GM23338 (cell line): ENCODE measurements at regions not wholly inside any gene's neighbourhood (a gene's known extent, or its start where the extent isn't known, plus 50 kb on each side); places are given as distances from the start of the nearest gene placed in this dataset.

Source experiments
- ATAC-seq: fragments of 200-7000 bp; cut with Tn5 transposase; 3 replicates; pipeline ENCODE4 v1.9.1; 2020
- DNase-seq: peaks from one replicate; pipeline ENCODE4 v3.0.0-alpha.2; 2015; ENCODE audit warnings: low spot score
- H2AFZ ChIP-seq: fragments of 200-600 bp; sonication (generic); 2 replicates; pipeline ENCODE4 v1.8.0; 2016; ENCODE audit warnings: antibody characterized with exemption, mild to moderate bottlenecking, moderate library complexity
- H3F3A ChIP-seq: fragments of 200-600 bp; sonication (generic); replicated peaks from 2 replicates; pipeline ENCODE4 v1.8.0; 2017; ENCODE audit warnings: antibody characterized with exemption, mixed run types, low read depth
- H3K27ac ChIP-seq: fragments of 200-600 bp; sonication (generic); 2 replicates; pipeline ENCODE4 v1.6.1; 2016; ENCODE audit warnings: low read depth
- H3K27me3 ChIP-seq: fragments of 200-600 bp; sonication (generic); 2 replicates; pipeline ENCODE4 v1.8.0; 2016; ENCODE audit warnings: mild to moderate bottlenecking, mixed run types, moderate library complexity; ENCODE audit not compliant: insufficient read depth
- H3K36me3 ChIP-seq: fragments of 200-600 bp; sonication (generic); 2 replicates; pipeline ENCODE4 v1.8.0; 2016; ENCODE audit warnings: mild to moderate bottlenecking; ENCODE audit not compliant: insufficient read depth
- H3K4me1 ChIP-seq: fragments of 200-600 bp; sonication (generic); 2 replicates; pipeline ENCODE4 v1.8.0; 2016; ENCODE audit warnings: mild to moderate bottlenecking, moderate library complexity; ENCODE audit not compliant: insufficient read depth
- H3K4me2 ChIP-seq: fragments of 200-600 bp; sonication (generic); 2 replicates; pipeline ENCODE4 v1.7.1; 2017; ENCODE audit warnings: mixed run types
- H3K4me3 ChIP-seq: fragments of 200-600 bp; sonication (generic); 2 replicates; pipeline ENCODE4 v1.6.1; 2016; ENCODE audit warnings: mixed run types
- H3K79me2 ChIP-seq: fragments of 200-600 bp; sonication (generic); replicated peaks from 2 replicates; pipeline ENCODE4 v1.8.0; 2017; ENCODE audit warnings: mild to moderate bottlenecking; ENCODE audit not compliant: insufficient read depth
- H3K9me2 ChIP-seq: fragments of 200-600 bp; sonication (generic); 2 replicates; pipeline ENCODE4 v1.8.0; 2017; ENCODE audit not compliant: insufficient read depth
- H4K20me1 ChIP-seq: fragments of 200-600 bp; sonication (generic); replicated peaks from 2 replicates; pipeline ENCODE4 v1.8.0; 2017; ENCODE audit warnings: mild to moderate bottlenecking; ENCODE audit not compliant: insufficient read depth
- H3K27ac Mint-ChIP-seq: 2 replicates; pipeline ENCODE4 v1.8.0; 2020; ENCODE audit warnings: inconsistent platforms, mild to moderate bottlenecking, moderate library complexity, mixed read lengths
- H3K27me3 Mint-ChIP-seq: 3 replicates; pipeline ENCODE4 v1.8.0; 2022; ENCODE audit warnings: low read depth, mild to moderate bottlenecking, moderate library complexity, mixed read lengths, inconsistent platforms; ENCODE audit not compliant: insufficient read depth, poor library complexity
- H3K36me3 Mint-ChIP-seq: 3 replicates; pipeline ENCODE4 v1.8.0; 2021; ENCODE audit warnings: low read depth, mild to moderate bottlenecking, inconsistent platforms, moderate library complexity, mixed read lengths
- H3K4me1 Mint-ChIP-seq: 3 replicates; pipeline ENCODE4 v1.8.0; 2020; ENCODE audit warnings: mild to moderate bottlenecking, inconsistent platforms, mixed read lengths
- H3K4me3 Mint-ChIP-seq: 3 replicates; pipeline ENCODE4 v1.8.0; 2021; ENCODE audit warnings: moderate library complexity, mild to moderate bottlenecking, inconsistent platforms, mixed read lengths
- H3K9me3 Mint-ChIP-seq: 3 replicates; pipeline ENCODE4 v1.8.0; 2020; ENCODE audit warnings: moderate library complexity, mild to moderate bottlenecking, inconsistent platforms, mixed read lengths
- CREB1 ChIP-seq: fragments of 250-450 bp; sonication (Bioruptor Pico); IDR thresholded peaks from 2 replicates; pipeline ENCODE4 v1.5.0; 2020; ENCODE audit warnings: low read depth, mild to moderate bottlenecking, moderate library complexity
- CTCF ChIP-seq, 2 experiments: fragments of 200-600 bp in 1 of 2; sonication (generic) in 1 of 2; conservative IDR thresholded peaks; 2 replicates each; pipeline versions ENCODE4 v1.5.1 to v1.6.1; 2016 to 2017; ENCODE audit warnings: antibody characterized with exemption in 2 of 2, low read depth in 2 of 2, mild to moderate bottlenecking in 2 of 2, moderate library complexity in 1 of 2
- ETS1 ChIP-seq: IDR thresholded peaks from 2 replicates; pipeline ENCODE4 v1.6.1; 2016; ENCODE audit warnings: antibody characterized with exemption
- EZH2 ChIP-seq: fragments of 200-600 bp; sonication (generic); IDR thresholded peaks from one replicate; pipeline ENCODE4 v1.8.0; 2017; ENCODE audit warnings: antibody characterized with exemption, mild to moderate bottlenecking, low read depth; ENCODE audit not compliant: unreplicated experiment
- EZH2phosphoT487 ChIP-seq: fragments of 200-600 bp; sonication (generic); IDR thresholded peaks from one replicate; pipeline ENCODE4 v1.8.1; 2018; ENCODE audit warnings: antibody characterized with exemption; ENCODE audit not compliant: unreplicated experiment
- JUNB ChIP-seq: IDR thresholded peaks from one replicate; pipeline ENCODE4 v1.6.1; 2016; ENCODE audit warnings: antibody characterized with exemption; ENCODE audit not compliant: unreplicated experiment
- NANOG ChIP-seq: IDR thresholded peaks from 2 replicates; pipeline ENCODE4 v1.6.1; 2016; ENCODE audit warnings: antibody characterized with exemption, borderline replicate concordance
- POLR2AphosphoS5 ChIP-seq: IDR thresholded peaks from 2 replicates; pipeline ENCODE4 v1.6.1; 2016; ENCODE audit warnings: antibody characterized with exemption, low read depth
- REST ChIP-seq: IDR thresholded peaks from one replicate; pipeline ENCODE4 v1.6.1; 2018; ENCODE audit warnings: antibody characterized with exemption; ENCODE audit not compliant: unreplicated experiment
- STAT1 ChIP-seq: IDR thresholded peaks from one replicate; pipeline ENCODE4 v1.6.1; 2016; ENCODE audit warnings: antibody characterized with exemption; ENCODE audit not compliant: unreplicated experiment
- ZNF114 ChIP-seq: fragments of 250-450 bp; sonication (Bioruptor Pico); IDR thresholded peaks from 2 replicates; pipeline ENCODE4 v1.5.0; 2020; ENCODE audit warnings: mild to moderate bottlenecking, moderate library complexity
- ZNF331 ChIP-seq: fragments of 250-450 bp; sonication (Bioruptor Pico); IDR thresholded peaks from 2 replicates; pipeline ENCODE4 v1.5.0; 2020; ENCODE audit warnings: low read depth, mild to moderate bottlenecking, moderate library complexity

- TF ChIP-seq ETS1 (no peak), NANOG (no peak), POLR2AphosphoS5 (no peak), EZH2phosphoT487 (no peak), EZH2 (no peak), ZNF114 (CRISPR knock-in tag) (no peak), STAT1 (no peak)
These were observed 50.7 kb upstream of the KCNMB1 start (continued) for GRCh38 chr5:170439944-170440269.

- Mint-ChIP-seq H3K4me1 (peaks cover 29% of the 10 kb centered on the region), H3K9me3 (no peaks in the 10 kb centered on the region), H3K4me3 (no peak overlapping the region), H3K27me3 (peaks cover 6% of the 10 kb centered on the region), H3K27ac (no peak overlapping the region), H3K36me3 (no peaks in the 10 kb centered on the region; the same call in 2 of the 3 replicates)
- no peaks in the 10 kb centered on the region for H3K9me2 ChIP-seq
- H3K79me2 ChIP-seq: no peaks in the 10 kb centered on the region
- H4K20me1 ChIP-seq: no peaks in the 10 kb centered on the region
- no peaks in the 10 kb centered on the region for H3K27me3 ChIP-seq
- H3K27ac ChIP-seq: no peak overlapping the region
- H3K4me2 ChIP-seq: no peak overlapping the region
- no peak overlapping the region; the same call in none of the 2 replicates for H2AFZ ChIP-seq
- DNase-seq (no peak), ATAC-seq (peak; percentile 13; the same call in 2 of the 3 replicates)
- no peaks in the 10 kb centered on the region for H3F3A ChIP-seq
- H3K36me3 ChIP-seq: no peaks in the 10 kb centered on the region
- no peak overlapping the region for H3K4me3 ChIP-seq
- peaks cover 10% of the 10 kb centered on the region; the same call in 1 of the 2 replicates for H3K4me1 ChIP-seq
- TF ChIP-seq CREB1 (CRISPR knock-in tag) (no peak), NANOG (no peak), EZH2 (no peak), JUNB (no peak), STAT1 (no peak), ETS1 (no peak), EZH2phosphoT487 (no peak), ZNF331 (CRISPR knock-in tag) (no peak), REST (no peak), POLR2AphosphoS5 (no peak), ZNF114 (CRISPR knock-in tag) (no peak), CTCF (conservative IDR thresholded peaks at IDR 0.05; ENCODE audit: low read depth in 2 of 2) (no peak)
These were observed 50.2 kb upstream of the KCNMB1 start for GRCh38 chr5:170439223-170439943.
